NOMO-1 treated with DMSO at 0.1 percent for 48 hours (cell line): ENCODE measurements at regions not wholly inside any gene's neighbourhood (a gene's known extent, or its start where the extent isn't known, plus 50 kb on each side); places are given as distances from the start of the nearest gene placed in this dataset.

Source experiments
- DNase-seq: peaks from one replicate; lab custom pipeline; 2025; ENCODE audit not compliant: unreplicated experiment; lab: John Stamatoyannopoulos, UW

DNA sequence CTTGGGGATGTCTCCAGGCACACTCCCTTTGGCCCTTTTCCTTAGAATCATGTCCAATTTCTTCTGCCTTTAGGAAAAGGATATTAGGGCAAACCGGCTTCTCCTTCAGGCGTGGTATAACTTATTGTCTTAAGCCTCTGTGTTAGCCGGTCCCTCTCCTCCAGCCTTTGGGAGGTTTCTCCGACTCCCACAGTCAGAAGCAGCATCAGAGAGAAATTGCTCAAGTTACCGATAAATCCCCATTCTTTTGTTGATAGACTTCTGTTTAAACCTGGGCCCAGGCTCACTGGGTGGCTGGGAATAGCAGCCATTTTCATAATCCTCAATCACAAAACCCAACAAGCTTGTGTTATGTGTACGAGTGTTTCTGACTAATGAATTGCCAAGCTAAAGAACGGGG lies 85.4 kb upstream of the KAZN start:
- no peak for DNase-seq

DNA sequence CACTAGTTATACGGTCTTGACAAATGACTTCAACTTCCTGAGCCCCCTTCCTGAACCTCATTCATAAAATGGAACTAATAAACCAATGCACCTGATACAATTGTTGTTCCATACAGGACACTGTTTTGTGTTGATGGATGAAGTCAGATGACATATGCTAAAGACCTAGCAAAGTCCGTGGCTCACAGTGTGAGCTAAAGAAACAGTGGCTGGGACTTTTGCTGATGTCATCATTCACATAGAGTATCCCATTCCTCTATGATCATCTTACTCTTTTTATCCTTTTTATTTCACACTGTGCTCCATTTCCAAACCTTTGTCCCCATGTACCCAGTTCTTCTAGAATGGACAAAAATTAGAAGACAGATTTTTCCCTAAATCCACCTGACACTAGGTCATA lies 83.7 kb upstream of the KAZN start:
- DNase-seq, result no peak

DNA sequence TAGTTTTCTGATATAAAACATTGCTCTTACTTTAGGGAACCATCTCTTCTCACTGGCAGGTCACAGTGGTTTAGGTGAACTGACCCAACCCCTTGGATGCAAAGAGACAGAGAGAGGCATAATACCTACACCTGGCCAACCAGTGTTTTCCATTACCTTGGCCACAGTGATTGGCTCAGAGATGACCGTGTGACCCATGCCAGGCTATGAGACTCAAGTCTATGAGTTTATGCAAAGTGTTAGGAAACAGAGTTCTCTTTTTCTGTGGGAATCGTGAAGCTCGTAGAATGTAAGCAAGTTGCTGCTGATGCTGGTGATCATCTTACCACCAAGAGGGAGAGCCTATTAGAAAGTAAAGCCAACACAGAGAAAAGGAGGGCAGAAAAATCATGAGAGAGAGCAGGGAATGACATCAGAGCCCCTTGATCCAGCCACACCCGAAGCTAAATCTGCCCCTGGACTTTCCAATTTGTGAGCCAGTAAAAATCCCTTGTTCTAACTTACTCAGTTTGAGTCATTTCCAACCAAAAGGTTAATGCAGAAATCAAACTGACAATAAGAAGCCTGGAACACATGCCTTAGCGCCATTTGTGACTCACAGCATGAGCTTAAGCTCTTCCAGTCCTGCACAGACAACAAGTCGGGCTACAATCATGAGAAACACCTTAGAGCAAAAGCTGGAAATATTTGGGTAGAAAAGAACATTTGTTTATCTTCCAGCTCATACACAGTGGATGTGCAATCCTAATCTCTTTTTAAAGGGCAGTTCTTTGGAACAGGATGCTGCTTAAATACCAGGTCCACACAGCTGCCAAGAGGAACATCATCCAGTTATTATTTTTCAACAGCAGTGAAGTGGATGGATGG lies 81.3 kb upstream of the KAZN start:
- no peak for DNase-seq

DNA sequence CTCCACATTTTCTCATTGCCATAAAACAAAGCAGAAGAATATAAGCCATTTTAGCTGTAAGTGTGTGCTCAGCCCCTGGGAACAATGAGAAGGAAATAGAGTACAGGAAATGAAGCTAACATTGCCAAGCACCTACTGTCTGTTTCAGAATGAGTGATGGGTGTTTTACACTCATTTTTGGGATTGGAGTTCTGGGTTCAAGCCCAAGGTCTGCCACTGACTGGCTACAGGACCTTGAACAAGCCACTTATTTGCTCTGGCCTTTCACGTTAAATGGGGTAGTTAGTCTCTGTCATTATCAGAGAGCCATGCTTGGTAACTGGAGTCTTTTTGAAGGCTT lies 80.7 kb upstream of the KAZN start:
- DNase-seq, result no peak

DNA sequence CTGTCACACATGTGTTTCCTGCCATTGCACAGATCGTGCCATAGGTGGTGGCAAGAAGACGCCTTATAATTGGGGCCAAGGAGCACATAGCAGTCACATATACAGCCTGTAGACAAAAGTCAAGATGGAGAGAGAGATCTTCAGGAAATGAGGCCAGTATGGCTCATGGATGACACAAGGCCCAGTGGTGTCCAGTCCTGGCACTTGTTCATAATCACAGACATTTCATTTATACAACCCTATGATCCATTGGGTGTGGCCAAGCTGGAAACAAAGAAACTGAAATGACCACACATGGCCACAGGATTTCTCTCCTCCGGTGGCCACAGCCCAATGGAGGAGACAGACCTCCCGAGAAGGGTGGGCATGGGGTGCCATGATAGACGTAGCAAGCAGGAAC lies 78.5 kb upstream of the KAZN start:
- DNase-seq, result no peak

DNA sequence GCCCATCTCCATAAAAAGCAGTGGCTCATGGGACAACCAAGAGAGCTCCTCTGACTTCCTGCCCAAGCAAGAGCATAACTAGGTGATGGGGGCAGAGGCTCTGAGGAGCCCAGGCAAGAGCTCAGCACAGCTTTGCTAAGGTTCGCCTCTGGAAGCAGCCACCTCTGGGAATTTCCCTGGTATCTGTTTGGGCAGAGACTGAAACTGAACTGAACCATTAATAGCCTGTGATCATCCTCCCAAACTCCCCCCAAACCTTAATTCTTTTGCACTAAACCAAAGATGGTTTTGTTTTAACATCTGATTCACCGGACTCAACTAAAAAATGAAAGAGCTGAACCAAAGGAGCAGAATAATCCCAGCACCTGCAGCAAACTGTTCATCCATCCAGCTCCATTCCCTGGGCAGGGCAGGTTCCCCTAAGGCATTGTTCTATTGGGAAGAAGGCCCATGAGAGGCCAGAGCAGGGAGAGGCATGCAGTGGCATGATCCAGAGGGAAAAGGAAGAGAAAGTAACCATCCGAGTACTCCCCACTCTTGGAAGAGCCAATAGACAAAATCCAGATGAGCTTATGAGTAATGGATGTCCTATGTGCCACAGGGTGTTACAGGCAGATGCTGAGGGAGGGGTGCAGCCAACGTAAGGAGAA lies 77.8 kb upstream of the KAZN start:
- DNase-seq, result no peak

DNA sequence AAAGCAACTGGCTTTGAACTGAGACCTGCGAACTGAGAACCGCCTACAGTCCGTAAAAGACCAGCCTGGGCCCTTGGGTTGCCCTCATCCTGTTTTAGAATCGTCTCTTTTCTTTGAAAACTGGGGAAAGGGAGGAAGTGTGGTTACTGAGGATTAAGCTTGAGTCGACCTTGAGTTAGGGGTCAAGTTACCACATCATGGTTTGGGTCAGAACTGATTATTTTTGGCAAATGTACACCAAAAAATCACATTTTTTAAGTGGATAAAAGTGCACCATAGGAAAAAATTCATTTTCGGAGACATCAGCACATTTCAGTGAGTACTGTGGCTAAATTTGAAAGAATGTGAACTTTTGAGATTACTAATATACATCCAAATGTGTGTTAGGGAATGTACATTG lies 76.9 kb upstream of the KAZN start:
- DNase-seq, result no peak

DNA sequence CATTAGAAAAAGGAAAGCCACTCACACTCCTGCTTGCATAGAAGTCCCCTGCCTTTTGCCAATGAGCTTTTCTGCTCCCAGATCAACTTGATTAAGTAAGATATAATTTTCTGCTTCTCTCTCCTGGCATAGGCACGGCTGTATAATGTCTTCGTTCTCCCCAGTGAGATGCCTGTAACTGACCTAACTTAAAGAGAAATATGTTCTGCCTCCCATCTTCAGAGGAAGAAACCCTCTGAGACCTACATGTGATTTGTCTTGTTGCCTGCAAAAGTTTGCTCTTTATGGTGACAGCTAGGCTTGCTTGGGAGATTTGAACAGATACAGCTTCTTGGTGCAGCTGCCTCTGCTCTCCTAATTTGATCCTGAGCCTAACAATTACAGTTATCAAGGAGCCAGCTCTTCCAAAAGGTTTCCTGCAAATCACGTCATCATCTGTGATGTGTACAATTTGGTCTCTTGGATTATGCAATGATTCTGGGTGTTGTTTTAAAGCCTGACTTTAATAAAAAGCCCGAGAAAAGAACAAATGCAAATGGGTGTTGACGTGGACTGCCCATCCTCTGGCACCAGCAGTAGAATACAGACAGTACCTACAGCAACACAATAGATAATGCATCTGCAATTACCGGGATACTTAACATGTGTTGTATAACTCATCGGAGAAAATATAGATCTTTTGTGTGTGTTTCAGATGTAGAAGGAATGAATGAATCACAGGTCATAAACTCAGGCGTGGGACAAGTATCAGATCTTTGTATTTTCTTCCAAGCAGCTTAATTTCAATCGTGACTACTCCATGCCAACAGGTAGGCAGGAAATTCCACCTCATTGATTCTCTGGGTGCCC lies 76.2 kb upstream of the KAZN start:
- DNase-seq, result no peak

DNA sequence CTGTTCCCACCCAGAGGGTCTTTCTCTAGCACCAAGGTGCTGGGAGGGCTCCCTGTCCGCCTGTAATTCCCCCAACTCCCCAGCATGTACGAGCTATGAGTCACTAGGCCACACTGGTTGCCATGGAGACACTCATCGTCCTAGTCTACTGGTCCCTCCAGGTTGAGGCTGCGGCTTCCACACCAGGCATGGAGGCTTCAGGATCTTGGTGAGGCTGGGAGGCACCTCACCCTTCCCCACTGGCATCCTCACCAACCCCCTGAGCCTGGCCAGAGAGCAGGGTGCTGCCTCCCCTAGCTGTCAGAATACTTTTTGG lies 75.6 kb upstream of the KAZN start:
- DNase-seq, result no peak

DNA sequence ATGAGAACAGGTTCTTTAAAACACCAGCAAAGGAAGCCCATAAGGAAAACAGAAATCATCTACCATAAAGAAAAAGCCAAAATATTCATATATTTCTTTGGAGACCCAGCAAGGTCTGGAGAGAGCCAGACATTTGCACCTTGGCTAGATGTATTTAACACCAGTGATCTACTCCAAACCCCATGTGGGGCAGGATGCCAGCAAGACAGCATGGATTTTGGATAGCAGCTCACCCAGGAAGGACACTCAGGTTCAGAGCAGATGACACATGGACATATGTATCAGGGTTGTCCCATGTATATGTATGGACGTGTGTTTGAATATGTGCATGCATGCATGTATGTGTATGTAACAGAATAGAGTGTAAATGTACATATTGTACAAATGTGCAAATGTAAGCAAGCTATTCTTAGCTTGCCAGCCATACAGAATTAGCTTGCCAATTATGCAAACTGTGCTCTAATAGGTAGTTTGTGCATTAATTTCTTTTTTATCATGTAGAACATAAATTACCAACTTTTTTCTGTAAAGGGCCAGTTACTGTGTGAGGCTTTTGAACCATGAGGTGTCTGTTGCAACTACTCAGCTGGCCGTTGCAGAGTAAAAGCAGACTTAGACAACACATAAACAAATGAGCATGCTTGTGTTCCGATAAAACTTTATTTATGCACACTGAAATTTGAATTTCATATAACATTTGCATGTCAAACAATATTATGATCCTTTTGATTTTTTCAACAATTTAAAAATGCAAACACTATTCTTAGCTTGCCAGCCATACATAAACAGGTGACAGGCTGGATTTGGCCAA lies 73.5 kb upstream of the KAZN start:
- DNase-seq, result no peak

DNA sequence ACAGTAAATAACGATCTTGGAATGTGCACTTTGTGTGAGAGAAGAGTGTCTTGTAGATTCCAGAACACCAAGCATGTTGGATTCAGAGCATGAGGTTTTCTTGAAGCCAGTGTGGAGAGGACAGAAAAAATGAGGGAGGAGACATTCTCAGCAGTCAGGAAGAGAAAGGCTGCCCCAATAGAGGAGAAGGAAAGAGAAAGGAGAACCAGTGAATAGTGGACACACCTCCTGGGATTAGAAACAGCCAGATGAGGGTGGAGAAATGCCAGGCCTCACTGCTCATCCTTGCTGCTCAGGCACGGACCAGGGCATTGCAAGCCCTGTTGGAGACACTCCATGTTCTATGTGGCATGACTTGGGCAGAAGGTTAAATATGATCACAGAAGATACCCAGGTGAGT lies 69.0 kb upstream of the KAZN start:
- DNase-seq, result no peak

DNA sequence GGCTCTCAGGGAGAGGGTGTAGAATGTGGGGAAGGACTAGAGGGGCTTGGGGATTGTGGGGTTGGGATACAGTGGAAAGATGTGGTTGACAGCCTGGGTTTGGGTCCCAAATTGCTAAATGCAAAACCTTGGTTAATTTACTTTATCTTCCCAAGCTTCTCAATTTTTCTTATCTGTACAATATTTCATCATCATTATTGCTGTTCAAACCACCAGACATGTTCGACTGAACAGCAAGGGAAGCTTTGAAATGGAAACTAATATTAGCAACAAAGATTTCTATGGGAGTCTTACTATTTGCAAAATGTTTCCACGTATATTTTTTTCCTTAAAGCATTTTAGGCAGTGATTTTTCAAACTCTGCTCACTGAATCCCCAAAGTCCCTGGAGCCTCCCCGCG lies 67.0 kb upstream of the KAZN start:
- no peak for DNase-seq

DNA sequence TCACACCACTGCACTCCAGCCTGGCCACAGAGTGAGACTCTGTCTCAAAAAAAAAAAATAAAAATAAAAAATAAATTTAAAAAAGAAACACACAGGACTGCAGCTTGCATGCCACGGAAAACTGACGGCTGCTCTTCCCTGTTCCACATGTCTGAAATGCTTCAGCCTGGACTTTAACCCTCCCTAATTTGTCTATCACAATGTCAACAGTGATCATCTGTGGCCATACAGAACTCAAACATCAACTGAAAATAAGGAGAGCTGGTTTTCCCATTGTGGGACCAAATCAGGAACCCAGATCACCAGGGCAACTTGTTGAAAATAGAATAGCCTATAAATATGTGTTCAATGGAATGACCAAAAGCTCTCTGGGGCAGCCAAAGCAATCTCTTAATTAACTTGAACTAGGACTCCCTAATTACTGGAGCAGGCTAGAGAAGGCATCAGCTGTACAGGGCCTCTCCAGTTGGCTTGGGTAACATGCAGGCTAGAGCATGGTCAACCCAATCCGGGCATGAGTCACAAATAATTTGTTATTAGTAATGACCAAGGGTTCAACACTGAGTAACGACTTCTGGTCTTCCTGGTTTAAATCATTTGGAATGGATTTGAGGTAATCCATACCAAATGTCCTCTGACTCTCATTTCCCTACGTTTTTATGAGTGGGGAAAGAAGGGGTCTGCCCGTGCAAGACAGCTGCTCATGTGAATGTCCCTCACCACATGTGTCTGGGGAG lies 62.7 kb upstream of the KAZN start:
- no peak for DNase-seq

DNA sequence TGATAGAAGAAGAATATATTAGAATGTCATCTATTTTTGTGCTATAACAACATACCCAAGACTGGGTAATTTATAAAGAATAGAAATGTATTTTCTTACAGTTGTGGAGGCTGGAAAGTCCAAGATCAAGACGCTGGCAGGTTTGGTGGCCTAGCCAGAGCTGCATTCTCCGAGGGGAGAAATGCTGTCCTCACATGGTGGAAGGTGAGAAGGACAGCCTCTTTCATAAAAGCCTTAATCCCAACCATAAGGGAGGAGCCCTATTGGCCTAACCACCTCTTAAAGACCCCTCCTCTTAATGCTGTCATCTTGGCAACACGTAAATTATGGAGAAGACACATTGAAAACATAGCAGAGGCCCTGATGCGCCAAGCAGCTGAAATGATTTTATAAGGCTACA lies 60.1 kb upstream of the KAZN start:
- no peak for DNase-seq

DNA sequence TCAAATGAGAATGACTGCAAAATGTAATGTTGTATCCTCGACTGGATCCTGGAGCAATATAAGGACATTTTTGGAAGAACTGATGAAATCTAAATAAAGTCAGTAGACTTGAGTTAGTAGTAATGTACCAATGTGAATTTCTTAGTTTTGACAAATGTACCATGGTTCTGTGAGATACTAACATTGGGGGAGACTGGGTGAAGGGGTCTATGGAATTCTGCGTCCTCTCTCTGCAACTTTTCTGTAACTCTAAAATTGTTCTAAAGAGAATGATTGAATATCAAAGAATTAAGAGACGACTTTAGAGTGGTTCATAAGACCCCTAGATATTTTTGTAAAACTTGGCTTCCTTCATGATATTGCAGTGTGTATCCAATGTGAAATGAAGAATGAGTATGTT lies 59.2 kb upstream of the KAZN start:
- no peak for DNase-seq

DNA sequence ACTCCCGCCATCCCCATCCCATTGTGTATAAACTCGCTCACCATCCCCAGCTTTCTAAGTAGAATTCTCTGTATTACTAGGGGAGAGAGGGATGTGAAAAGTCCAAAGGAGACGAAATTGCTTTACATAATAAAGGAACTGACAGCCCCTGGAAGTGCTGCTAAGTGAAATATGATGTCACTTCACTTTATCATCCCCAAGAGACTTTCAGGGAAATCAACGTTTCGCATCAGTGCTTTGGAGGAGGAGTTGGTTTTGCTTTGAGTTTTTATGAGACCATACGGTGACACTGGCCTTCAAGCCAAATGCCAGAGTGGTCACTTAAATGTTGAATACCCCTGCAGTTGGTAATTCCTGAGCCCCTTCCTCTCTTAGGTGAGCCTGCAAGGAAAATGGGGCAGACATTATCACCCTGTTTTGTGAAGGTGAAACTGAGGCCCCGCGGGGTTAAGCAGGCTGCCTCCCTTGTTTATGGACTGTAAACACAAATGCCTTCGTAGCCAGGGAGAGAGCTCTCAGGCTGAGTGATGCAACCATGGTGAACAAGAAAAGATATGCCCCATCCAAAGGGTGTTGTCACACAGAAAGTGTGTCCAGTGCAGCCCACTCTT lies 58.4 kb upstream of the KAZN start:
- no peak for DNase-seq

DNA sequence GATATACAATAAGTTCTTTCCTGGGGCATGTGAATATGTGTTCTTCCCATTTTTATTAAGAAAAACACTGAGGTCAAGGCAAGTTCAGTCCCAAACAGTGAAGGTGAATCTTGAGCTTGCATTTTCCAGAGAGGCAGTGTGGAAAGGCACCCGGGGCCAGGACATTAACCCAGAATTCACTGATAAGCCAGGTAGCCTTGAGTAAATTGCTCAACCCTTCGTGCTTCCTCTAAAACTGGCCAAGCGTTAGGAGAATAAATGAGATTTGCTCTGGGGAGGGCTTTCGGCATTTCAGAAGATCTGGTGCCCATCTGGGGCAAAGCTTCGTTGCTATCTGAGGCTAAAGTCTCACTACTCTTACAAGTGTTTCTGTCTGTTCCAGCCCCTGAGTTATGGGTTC lies 57.1 kb upstream of the KAZN start:
- DNase-seq, result no peak

DNA sequence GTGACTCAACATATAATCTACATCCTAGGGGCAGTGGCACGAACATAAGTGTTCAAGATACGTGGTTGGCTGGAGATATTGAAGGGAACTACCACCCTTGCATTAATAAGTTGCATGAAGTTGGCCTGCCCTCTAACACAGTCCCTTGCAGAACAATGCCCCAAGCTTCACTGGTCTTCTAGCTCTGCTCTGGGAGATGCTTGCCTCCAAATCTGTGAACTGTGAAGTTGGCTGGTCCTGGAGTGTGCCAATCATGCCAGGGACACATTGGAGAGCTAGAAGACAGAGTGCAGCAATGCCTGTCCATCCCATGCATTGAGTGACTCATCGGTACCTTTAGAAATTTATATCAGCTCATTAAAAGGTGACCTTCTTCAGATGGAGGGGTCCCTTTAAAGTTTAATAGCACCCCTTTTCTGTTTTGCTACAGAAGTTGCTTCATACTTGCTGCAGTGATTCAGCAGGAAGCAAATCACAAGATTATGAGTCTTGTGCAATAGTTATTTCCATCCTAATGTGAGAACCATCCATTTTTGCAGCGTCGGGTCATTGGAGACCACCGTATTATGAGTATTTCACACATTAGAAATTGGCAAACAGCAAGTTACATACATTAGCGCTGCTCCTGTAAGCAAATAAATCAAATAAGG lies 55.2 kb upstream of the KAZN start:
- DNase-seq, result peak; percentile 32

DNA sequence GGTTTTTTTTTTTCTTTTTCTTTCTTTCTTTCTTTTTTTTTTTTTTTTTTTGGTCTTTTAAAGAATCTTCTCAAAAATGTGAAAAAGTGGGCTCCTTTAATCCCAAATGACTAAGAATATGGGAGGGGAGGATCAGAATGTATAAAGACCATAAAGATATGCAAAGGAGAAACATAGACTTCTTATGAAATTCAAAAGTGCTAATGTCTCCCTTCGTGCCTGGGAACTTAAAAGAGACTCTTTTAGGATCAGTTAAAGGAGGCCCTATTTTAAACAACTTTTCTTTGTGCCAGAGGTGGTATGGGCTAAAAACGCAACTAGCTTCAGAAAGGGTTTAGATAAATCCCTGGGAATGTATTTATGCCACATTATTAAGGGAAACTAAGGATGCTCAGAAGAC lies 54.2 kb upstream of the KAZN start:
- no peak for DNase-seq
